Choroid plexus epithelial cell (primary cell): ENCODE measurements at regions not wholly inside any gene's neighbourhood (a gene's known extent, or its start where the extent isn't known, plus 50 kb on each side); places are given as distances from the start of the nearest gene placed in this dataset.

Experiments
- DNase-seq: peaks from one replicate; pipeline ENCODE4 v3.0.0-alpha.2; 2010; ENCODE audit warnings: low read depth
- H3K4me3 ChIP-seq: 2 replicates; pipeline ENCODE4 v1.5.1; 2011; ENCODE audit warnings: low read depth, mild to moderate bottlenecking, control low read depth, low read length, moderate library complexity
- CTCF ChIP-seq: conservative IDR thresholded peaks from 2 replicates; pipeline ENCODE4 v1.5.1; 2011; ENCODE audit warnings: low read depth, mild to moderate bottlenecking, control low read depth, inconsistent platforms, low read length, moderate library complexity

GRCh38 chr2:204249437-204249836, 295.8 kb upstream of the PARD3B start:
- DNase-seq: no peak
- TF ChIP-seq CTCF: no peak
- H3K4me3 ChIP-seq: no peak overlapping the region

- no peak for DNase-seq
- H3K4me3 ChIP-seq: no peak overlapping the region
- TF ChIP-seq CTCF: no peak
Observed at GRCh38 chr2:204250692-204251091, 294.6 kb upstream of the PARD3B start.

- DNase-seq: no peak
- no peak overlapping the region for H3K4me3 ChIP-seq
- TF ChIP-seq CTCF: no peak
Observed at GRCh38 chr2:204251158-204251997, 293.9 kb upstream of the PARD3B start.

GRCh38 chr2:204251998-204252376, 293.3 kb upstream of the PARD3B start:
- no peak for TF ChIP-seq CTCF
- no peak for DNase-seq
- no peak overlapping the region for H3K4me3 ChIP-seq

- H3K4me3 ChIP-seq: no peak overlapping the region
- TF ChIP-seq CTCF: no peak
- no peak for DNase-seq
Observed at GRCh38 chr2:204255071-204255470, 290.2 kb upstream of the PARD3B start.

- no peak for TF ChIP-seq CTCF
- DNase-seq: no peak
- no peak overlapping the region for H3K4me3 ChIP-seq
Observed at GRCh38 chr2:204255526-204255925, 289.7 kb upstream of the PARD3B start.

GRCh38 chr2:204257781-204258180, 287.5 kb upstream of the PARD3B start:
- no peak overlapping the region for H3K4me3 ChIP-seq
- no peak for DNase-seq
- no peak for TF ChIP-seq CTCF
